A549 (cell line): ENCODE measurements at regions not wholly inside any gene's neighbourhood (a gene's known extent, or its start where the extent isn't known, plus 50 kb on each side); places are given as distances from the start of the nearest gene placed in this dataset.

Experiments used
- ATAC-seq, 2 experiments: fragments of 200-7000 bp in 1 of 2; fragments of >200 bp in 1 of 2; cut with Nextera tagmentation in 1 of 2; cut with Tn5 transposase in 1 of 2; 3 replicates each; pipeline versions ENCODE4 v1.8.0 to v1.9.1; 2018 to 2020; ENCODE audit warnings: mild to moderate bottlenecking in 1 of 2, moderate library complexity in 1 of 2
- CTCF ChIA-PET: fragments of 300-600 bp; sonication (Branson Sonifier 250); formaldehyde crosslinking; extraction: SDS; loops from one replicate; lab custom pipeline; 2021; ENCODE audit warnings: antibody characterized with exemption, inconsistent platforms; lab: Yijun Ruan, JAX
- POLR2A ChIA-PET: fragments of 350-600 bp; formaldehyde crosslinking; extraction: SDS; loops from one replicate; lab custom pipeline; 2021; ENCODE audit warnings: antibody characterized with exemption, inconsistent platforms; lab: Yijun Ruan, JAX
- DNase-seq, 2 experiments: peaks; one replicate each; pipeline versions ENCODE4 v3.0.0 to v3.0.0-alpha.2; 2011 to 2016; ENCODE audit warnings: low read depth in 1 of 2, low spot score in 1 of 2
- FAIRE-seq: peaks from 2 replicates; lab custom pipeline; 2011; peaks lifted over from hg19 to GRCh38; lab: Jason Lieb, UNC
- H3K27ac ChIP-seq, 2 experiments: fragments of >200 bp; sonication (Bioruptor Twin); formaldehyde crosslinking; 3 replicates each; pipeline ENCODE4 v1.5.1; 2016 to 2017
- H3K4me1 ChIP-seq: fragments of >200 bp; sonication (Bioruptor Twin); formaldehyde crosslinking; 3 replicates; pipeline ENCODE4 v1.6.1; 2016
- H3K4me2 ChIP-seq: fragments of >200 bp; sonication (Bioruptor Twin); formaldehyde crosslinking; 3 replicates; pipeline ENCODE4 v1.6.1; 2016
- H3K4me3 ChIP-seq: fragments of >200 bp; sonication (Bioruptor Twin); formaldehyde crosslinking; 3 replicates; pipeline ENCODE4 v1.5.1; 2016
- H3K9me3 ChIP-seq: fragments of >200 bp; sonication (Bioruptor Twin); formaldehyde crosslinking; 3 replicates; pipeline ENCODE4 v1.6.1; 2016
- CBX2 ChIP-seq: fragments of 200-600 bp; sonication (generic); IDR thresholded peaks from 2 replicates; pipeline ENCODE4 v1.6.1; 2016; ENCODE audit warnings: low read depth, mild to moderate bottlenecking, borderline replicate concordance
- CHD2 ChIP-seq: fragments of 150-350 bp; IDR thresholded peaks from 2 replicates; pipeline ENCODE4 v1.6.1; 2014; ENCODE audit warnings: low read length; ENCODE audit not compliant: partially characterized antibody
- FOSL2 ChIP-seq, 2 experiments: fragments of 450-650 bp in 1 of 2; fragments of >200 bp in 1 of 2; sonication (Bioruptor Twin) in 1 of 2; formaldehyde crosslinking; IDR thresholded peaks; 2 replicates each; pipeline versions ENCODE4 v1.5.0 to v1.6.1; 2016 to 2020; ENCODE audit warnings: mild to moderate bottlenecking in 1 of 2, moderate library complexity in 1 of 2
- GATA3 ChIP-seq: IDR thresholded peaks from 2 replicates; pipeline ENCODE4 v1.6.1; 2012; ENCODE audit warnings: borderline replicate concordance
- HDAC2 ChIP-seq: fragments of 200-600 bp; sonication (generic); IDR thresholded peaks from 2 replicates; pipeline ENCODE4 v1.6.1; 2016
- HEYL ChIP-seq: fragments of 250-450 bp; sonication (Bioruptor Pico); IDR thresholded peaks from 2 replicates; pipeline ENCODE4 v1.8.0; 2021; ENCODE audit warnings: mild to moderate bottlenecking, moderate library complexity
- HOXA7 ChIP-seq: fragments of 250-450 bp; sonication (Bioruptor Pico); IDR thresholded peaks from 2 replicates; pipeline ENCODE4 v1.5.0; 2020; ENCODE audit warnings: mild to moderate bottlenecking, moderate library complexity
- HOXB5 ChIP-seq: fragments of 250-450 bp; sonication (Bioruptor Pico); IDR thresholded peaks from 2 replicates; pipeline ENCODE4 v1.5.0; 2020; ENCODE audit warnings: mild to moderate bottlenecking, moderate library complexity
- JUNB ChIP-seq: fragments of >200 bp; sonication (Bioruptor Twin); formaldehyde crosslinking; IDR thresholded peaks from 2 replicates; pipeline ENCODE4 v1.6.1; 2016
- KDM5A ChIP-seq: fragments of 200-600 bp; sonication (generic); IDR thresholded peaks from 2 replicates; pipeline ENCODE4 v1.6.1; 2016; ENCODE audit warnings: antibody characterized with exemption, mild to moderate bottlenecking
- MAFK ChIP-seq: fragments of 450-650 bp; IDR thresholded peaks from 2 replicates; pipeline ENCODE4 v1.6.1; 2014; ENCODE audit not compliant: partially characterized antibody
- MYC ChIP-seq: IDR thresholded peaks from 2 replicates; pipeline ENCODE4 v1.6.1; 2012; ENCODE audit warnings: mild to moderate bottlenecking, inconsistent platforms, low read length, improper control_type of control experiment, borderline replicate concordance
- NR3C1 ChIP-seq: fragments of >200 bp; sonication (Bioruptor Twin); formaldehyde crosslinking; IDR thresholded peaks from 3 replicates; pipeline ENCODE4 v1.6.1; 2017
- POLR2AphosphoS2 ChIP-seq: conservative IDR thresholded peaks from 2 replicates; pipeline ENCODE4 v1.6.1; 2012; ENCODE audit warnings: low read length, improper control_type of control experiment, inconsistent platforms
- RAD21 ChIP-seq, 2 experiments: fragments of >200 bp in 1 of 2; sonication (Bioruptor Twin) in 1 of 2; formaldehyde crosslinking in 1 of 2; IDR thresholded peaks in 1 of 2; conservative IDR thresholded peaks in 1 of 2; 2 replicates in 1 of 2; 3 replicates in 1 of 2; pipeline ENCODE4 v1.6.1; 2012 to 2018; ENCODE audit warnings: inconsistent platforms in 1 of 2
- RARB ChIP-seq: fragments of 250-450 bp; sonication (Bioruptor Pico); IDR thresholded peaks from 2 replicates; pipeline ENCODE4 v1.8.0; 2021; ENCODE audit warnings: mild to moderate bottlenecking, moderate library complexity
- SMC3 ChIP-seq: fragments of >200 bp; sonication (Bioruptor Twin); formaldehyde crosslinking; IDR thresholded peaks from 3 replicates; pipeline ENCODE4 v1.6.1; 2018; ENCODE audit warnings: inconsistent platforms
- SREBF2 ChIP-seq: fragments of 450-650 bp; IDR thresholded peaks from 2 replicates; pipeline ENCODE4 v1.6.1; 2014; ENCODE audit warnings: mild to moderate bottlenecking, moderate library complexity
- TP53 ChIP-seq: fragments of 250-450 bp; sonication (Bioruptor Pico); IDR thresholded peaks from 2 replicates; pipeline ENCODE4 v1.5.0; 2021; ENCODE audit warnings: mild to moderate bottlenecking, moderate library complexity
- ZC3H11A ChIP-seq: fragments of 450-650 bp; IDR thresholded peaks from 2 replicates; pipeline ENCODE4 v1.6.1; 2014; ENCODE audit warnings: antibody characterized with exemption, mild to moderate bottlenecking
- ZFP36 ChIP-seq: fragments of 450-650 bp; IDR thresholded peaks from 2 replicates; pipeline ENCODE4 v1.6.1; 2014; ENCODE audit warnings: borderline replicate concordance; ENCODE audit not compliant: partially characterized antibody
- ZNF302 ChIP-seq: fragments of 250-450 bp; sonication (Bioruptor Pico); IDR thresholded peaks from 2 replicates; pipeline ENCODE4 v1.9.0; 2021; ENCODE audit warnings: inconsistent platforms, mild to moderate bottlenecking, moderate library complexity
- WGBS: methylation state at CpG from one replicate; pipeline ENCODE4 v1.1.6; 2017; ENCODE audit errors: missing lambda C conversion rate; 5-methylcytosine and 5-hydroxymethylcytosine counted together
- TF ChIP-seq, protein P1 (sequence below): fragments of 250-450 bp; sonication (Bioruptor Pico); IDR thresholded peaks from 2 replicates; pipeline ENCODE4 v1.5.0; 2021; ENCODE audit warnings: mild to moderate bottlenecking, moderate library complexity, borderline replicate concordance
- TF ChIP-seq, protein P2 (sequence below): fragments of >200 bp; sonication (Bioruptor Twin); formaldehyde crosslinking; IDR thresholded peaks from 3 replicates; pipeline ENCODE4 v1.5.1; 2016
- TF ChIP-seq, protein P3 (sequence below): IDR thresholded peaks from 2 replicates; pipeline ENCODE4 v1.6.1; 2012
- TF ChIP-seq, protein P4 (sequence below): fragments of >200 bp; sonication (Bioruptor Twin); formaldehyde crosslinking; IDR thresholded peaks from 3 replicates; pipeline ENCODE4 v1.6.1; 2016
- TF ChIP-seq, protein P5 (sequence below): fragments of 250-450 bp; sonication (Bioruptor Pico); IDR thresholded peaks from 2 replicates; pipeline ENCODE4 v1.5.0; 2020; ENCODE audit warnings: low read depth, mild to moderate bottlenecking, moderate library complexity

DNA sequence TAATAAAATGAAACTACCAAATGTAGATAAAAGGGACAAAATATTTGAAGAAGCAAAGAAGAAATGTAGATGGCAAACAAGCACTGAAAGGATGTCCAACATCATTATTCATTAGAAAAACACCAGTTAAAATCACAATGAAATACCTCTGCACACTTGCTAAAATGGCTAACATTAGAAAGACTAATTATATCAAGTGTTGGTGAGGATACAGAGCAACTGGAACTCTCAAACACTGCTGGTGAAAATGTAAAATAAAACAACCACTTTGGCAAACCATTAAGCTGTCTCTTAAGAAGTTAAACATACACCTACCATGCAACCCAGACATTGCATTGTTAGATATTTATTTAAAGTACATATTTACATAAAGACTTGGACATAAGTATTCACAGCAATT is 138.6 kb upstream of the FGGY start:
- FAIRE-seq = no peak
- CTCF ChIA-PET = no interaction called here
- no peak for ATAC-seq
- no peak overlapping the region for H3K27ac ChIP-seq
- no peak for DNase-seq
- H3K4me2 ChIP-seq = no peak overlapping the region
- TF ChIP-seq MAFK = no peak
- TF ChIP-seq, protein P1, sequence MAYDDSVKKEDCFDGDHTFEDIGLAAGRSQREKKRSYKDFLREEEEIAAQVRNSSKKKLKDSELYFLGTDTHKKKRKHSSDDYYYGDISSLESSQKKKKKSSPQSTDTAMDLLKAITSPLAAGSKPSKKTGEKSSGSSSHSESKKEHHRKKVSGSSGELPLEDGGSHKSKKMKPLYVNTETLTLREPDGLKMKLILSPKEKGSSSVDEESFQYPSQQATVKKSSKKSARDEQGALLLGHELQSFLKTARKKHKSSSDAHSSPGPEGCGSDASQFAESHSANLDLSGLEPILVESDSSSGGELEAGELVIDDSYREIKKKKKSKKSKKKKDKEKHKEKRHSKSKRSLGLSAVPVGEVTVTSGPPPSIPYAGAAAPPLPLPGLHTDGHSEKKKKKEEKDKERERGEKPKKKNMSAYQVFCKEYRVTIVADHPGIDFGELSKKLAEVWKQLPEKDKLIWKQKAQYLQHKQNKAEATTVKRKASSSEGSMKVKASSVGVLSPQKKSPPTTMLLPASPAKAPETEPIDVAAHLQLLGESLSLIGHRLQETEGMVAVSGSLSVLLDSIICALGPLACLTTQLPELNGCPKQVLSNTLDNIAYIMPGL = no peak
- TF ChIP-seq, protein P2, sequence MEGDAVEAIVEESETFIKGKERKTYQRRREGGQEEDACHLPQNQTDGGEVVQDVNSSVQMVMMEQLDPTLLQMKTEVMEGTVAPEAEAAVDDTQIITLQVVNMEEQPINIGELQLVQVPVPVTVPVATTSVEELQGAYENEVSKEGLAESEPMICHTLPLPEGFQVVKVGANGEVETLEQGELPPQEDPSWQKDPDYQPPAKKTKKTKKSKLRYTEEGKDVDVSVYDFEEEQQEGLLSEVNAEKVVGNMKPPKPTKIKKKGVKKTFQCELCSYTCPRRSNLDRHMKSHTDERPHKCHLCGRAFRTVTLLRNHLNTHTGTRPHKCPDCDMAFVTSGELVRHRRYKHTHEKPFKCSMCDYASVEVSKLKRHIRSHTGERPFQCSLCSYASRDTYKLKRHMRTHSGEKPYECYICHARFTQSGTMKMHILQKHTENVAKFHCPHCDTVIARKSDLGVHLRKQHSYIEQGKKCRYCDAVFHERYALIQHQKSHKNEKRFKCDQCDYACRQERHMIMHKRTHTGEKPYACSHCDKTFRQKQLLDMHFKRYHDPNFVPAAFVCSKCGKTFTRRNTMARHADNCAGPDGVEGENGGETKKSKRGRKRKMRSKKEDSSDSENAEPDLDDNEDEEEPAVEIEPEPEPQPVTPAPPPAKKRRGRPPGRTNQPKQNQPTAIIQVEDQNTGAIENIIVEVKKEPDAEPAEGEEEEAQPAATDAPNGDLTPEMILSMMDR = no peak
- TF ChIP-seq NR3C1 = no peak
- no peak for TF ChIP-seq HOXB5
- TF ChIP-seq RARB = no peak
- no peak for TF ChIP-seq CBX2
- no peak for TF ChIP-seq TP53 (CRISPR knock-in tag)
- no peak for TF ChIP-seq SREBF2
- TF ChIP-seq ZNF302 (CRISPR knock-in tag) = no peak
- no peak for TF ChIP-seq KDM5A
- no peak for TF ChIP-seq GATA3
- POLR2A ChIA-PET = no interaction called here
- peaks cover 28% of the 10 kb centered on the region for H3K4me1 ChIP-seq
- peaks cover 12% of the 10 kb centered on the region; the same call in 1 of the 3 replicates for H3K9me3 ChIP-seq
- no peak overlapping the region for H3K4me3 ChIP-seq

DNA sequence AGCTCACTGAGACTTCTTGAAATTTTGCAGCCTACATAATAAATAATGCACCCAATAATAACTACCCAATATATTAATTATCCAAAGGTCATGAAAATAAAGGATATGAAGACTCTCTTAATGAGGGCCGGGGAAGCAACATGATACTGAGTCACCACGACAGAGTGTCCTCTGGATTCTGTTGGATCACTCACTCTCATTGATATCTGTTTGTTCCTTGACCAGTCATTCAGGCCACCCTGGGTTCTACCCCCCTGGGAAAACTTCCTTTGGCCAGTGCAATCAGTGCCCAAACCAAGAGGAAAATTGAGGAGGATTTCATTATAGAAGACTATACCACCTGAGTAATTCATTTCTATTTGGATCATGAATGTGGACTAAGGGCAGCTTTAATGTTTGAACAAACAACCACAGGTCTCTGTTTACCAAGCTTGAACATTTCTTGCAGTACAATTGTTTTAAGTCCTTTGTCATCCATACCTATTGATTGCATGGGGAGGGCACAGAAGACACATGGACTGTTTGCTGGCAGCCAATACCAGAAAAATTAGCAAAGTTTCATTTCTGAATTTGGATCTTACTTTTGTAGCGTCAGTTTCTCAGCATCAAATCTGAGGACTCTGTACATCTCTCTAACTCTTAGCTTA is 137.2 kb upstream of the FGGY start:
- H3K4me3 ChIP-seq = no peak overlapping the region
- ATAC-seq (no peak), FAIRE-seq (no peak), DNase-seq (no peak)
- H3K4me1 ChIP-seq = peaks cover 29% of the 10 kb centered on the region
- H3K27ac ChIP-seq = no peak overlapping the region
- ChIA-PET CTCF (interaction anchor here (0.6 kb wide), 1 partner anchor 225 kb away, joined by 3 read pairs; no protein-coding TSS in a partner anchor), POLR2A (no interaction called here)
- WGBS = 40% methylated on average over 3 of the region's 3 CpGs
- TF ChIP-seq ZC3H11A (no peak), MAFK (no peak), HEYL (CRISPR knock-in tag) (no peak), HDAC2 (no peak), SMC3 (no peak), KDM5A (no peak), ZFP36 (no peak), MYC (no peak)
- TF ChIP-seq, protein P3, sequence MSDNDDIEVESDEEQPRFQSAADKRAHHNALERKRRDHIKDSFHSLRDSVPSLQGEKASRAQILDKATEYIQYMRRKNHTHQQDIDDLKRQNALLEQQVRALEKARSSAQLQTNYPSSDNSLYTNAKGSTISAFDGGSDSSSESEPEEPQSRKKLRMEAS = no peak
- TF ChIP-seq, protein P4, sequence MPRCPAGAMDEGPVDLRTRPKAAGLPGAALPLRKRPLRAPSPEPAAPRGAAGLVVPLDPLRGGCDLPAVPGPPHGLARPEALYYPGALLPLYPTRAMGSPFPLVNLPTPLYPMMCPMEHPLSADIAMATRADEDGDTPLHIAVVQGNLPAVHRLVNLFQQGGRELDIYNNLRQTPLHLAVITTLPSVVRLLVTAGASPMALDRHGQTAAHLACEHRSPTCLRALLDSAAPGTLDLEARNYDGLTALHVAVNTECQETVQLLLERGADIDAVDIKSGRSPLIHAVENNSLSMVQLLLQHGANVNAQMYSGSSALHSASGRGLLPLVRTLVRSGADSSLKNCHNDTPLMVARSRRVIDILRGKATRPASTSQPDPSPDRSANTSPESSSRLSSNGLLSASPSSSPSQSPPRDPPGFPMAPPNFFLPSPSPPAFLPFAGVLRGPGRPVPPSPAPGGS = no peak
- peaks cover 12% of the 10 kb centered on the region; the same call in 1 of the 3 replicates for H3K9me3 ChIP-seq
- no peak overlapping the region for H3K4me2 ChIP-seq

DNA sequence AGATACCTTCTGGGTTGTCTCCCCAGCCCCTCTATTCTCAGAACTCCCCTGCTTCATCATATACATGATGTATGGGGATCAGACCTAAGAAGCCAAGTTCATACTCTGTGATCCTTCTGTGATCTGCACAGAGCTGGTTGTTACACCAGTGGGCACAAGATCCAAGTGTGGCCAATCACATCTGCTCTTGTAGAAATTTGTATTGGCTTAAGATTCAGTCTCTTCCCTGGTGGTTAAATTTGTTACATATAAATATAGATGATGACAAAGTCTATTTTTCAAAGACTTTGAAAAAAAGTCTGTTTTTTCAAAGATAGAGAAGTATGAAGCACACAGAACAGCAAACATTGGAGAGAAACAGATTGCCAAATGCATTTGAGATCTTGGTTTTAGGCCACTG is 135.8 kb upstream of the FGGY start:
- no peak overlapping the region for H3K4me3 ChIP-seq
- ChIA-PET POLR2A (no interaction called here), CTCF (interaction anchor here (1.1 kb wide), 1 partner anchor 538 kb away, joined by 3 read pairs; no protein-coding TSS in a partner anchor)
- peaks cover 19% of the 10 kb centered on the region for H3K4me1 ChIP-seq
- 0 out of 6 replicates have a peak overlapping the region, but pooled peaks of 1 of the 2 experiments have one; percentile 26 for H3K27ac ChIP-seq
- no peak overlapping the region for H3K4me2 ChIP-seq
- DNase-seq = no peak
- peaks cover 12% of the 10 kb centered on the region; the same call in 1 of the 3 replicates for H3K9me3 ChIP-seq
- no peak for FAIRE-seq
- ATAC-seq = no peak
- TF ChIP-seq, protein P5, sequence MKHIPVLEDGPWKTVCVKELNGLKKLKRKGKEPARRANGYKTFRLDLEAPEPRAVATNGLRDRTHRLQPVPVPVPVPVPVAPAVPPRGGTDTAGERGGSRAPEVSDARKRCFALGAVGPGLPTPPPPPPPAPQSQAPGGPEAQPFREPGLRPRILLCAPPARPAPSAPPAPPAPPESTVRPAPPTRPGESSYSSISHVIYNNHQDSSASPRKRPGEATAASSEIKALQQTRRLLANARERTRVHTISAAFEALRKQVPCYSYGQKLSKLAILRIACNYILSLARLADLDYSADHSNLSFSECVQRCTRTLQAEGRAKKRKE (CRISPR knock-in tag) = no peak
- TF ChIP-seq JUNB (no peak), CHD2 (no peak), CBX2 (no peak), RAD21 (conservative IDR thresholded peaks at IDR 0.05 in 1 of 2, IDR thresholded peaks at IDR 0.05 in 1 of 2) (no peak), MYC (no peak), POLR2AphosphoS2 (no peak), HOXA7 (CRISPR knock-in tag) (no peak), ZC3H11A (no peak), FOSL2 (IDR thresholded peaks at IDR 0.05) (no peak), FOSL2 (CRISPR knock-in tag; IDR thresholded peaks at IDR 0.05) (no peak), SMC3 (no peak)
